ENCODE measurements at regions not wholly inside any gene's neighbourhood (a gene's known extent, or its start where the extent isn't known, plus 50 kb on each side); places are given as distances from the start of the nearest gene placed in this dataset.

GRCh38 chr5:110056580-110057114 is 366.9 kb downstream of the MAN2A1 start:
- no peaks in the 10 kb centered on the region for H3K9me3 Mint-ChIP-seq
- Histone ChIP-seq H3K4me1 (ENCODE audit: insufficient read depth) (peaks cover 35% of the 10 kb centered on the region), H3K4me2 (peak overlapping the region; percentile 27), H2AFZ (no peak overlapping the region), H3K36me3 (ENCODE audit: insufficient read depth) (no peaks in the 10 kb centered on the region), H3K9me2 (ENCODE audit: insufficient read depth) (peaks cover 4% of the 10 kb centered on the region; the same call in 1 of the 2 replicates), H3K79me2 (replicated peaks; ENCODE audit: insufficient read depth) (no peaks in the 10 kb centered on the region), H4K20me1 (replicated peaks; ENCODE audit: insufficient read depth) (no peaks in the 10 kb centered on the region), H3K4me3 (peak overlapping the region; percentile 6; the same call in 1 of the 2 replicates), H3K27ac (ENCODE audit: low read depth) (peak overlapping the region; percentile 62), H3F3A (replicated peaks; ENCODE audit: low read depth) (no peaks in the 10 kb centered on the region), H3K27me3 (ENCODE audit: insufficient read depth) (no peaks in the 10 kb centered on the region)
- TF ChIP-seq REST (IDR thresholded peaks at IDR 0.05; ENCODE audit: unreplicated experiment) (no peak), JUNB (IDR thresholded peaks at IDR 0.05; ENCODE audit: unreplicated experiment) (no peak), ZNF462 (CRISPR knock-in tag; IDR thresholded peaks at IDR 0.05) (peak; percentile 79; the same call in 1 of the 2 replicates), NANOG (IDR thresholded peaks at IDR 0.05; ENCODE audit: borderline replicate concordance) (no peak), ZNF114 (CRISPR knock-in tag; IDR thresholded peaks at IDR 0.05) (0 out of 2 replicates have a peak, but pooled peaks have one; percentile 60)
- DNase-seq (ENCODE audit: low spot score), result peak; percentile 50
- peak overlapping the region; percentile 84 for H3K27ac Mint-ChIP-seq
- H3K27me3 Mint-ChIP-seq (ENCODE audit: insufficient read depth, low read depth, poor library complexity), result no peaks in the 10 kb centered on the region
- peaks cover 42% of the 10 kb centered on the region for H3K4me1 Mint-ChIP-seq
- peak; percentile 78 for ATAC-seq
- H3K36me3 Mint-ChIP-seq (ENCODE audit: low read depth), result no peaks in the 10 kb centered on the region
- H3K4me3 Mint-ChIP-seq, result peak overlapping the region; percentile 34

All from GM23338 (cell line).